H1 (cell line): ENCODE measurements at regions not wholly inside any gene's neighbourhood (a gene's known extent, or its start where the extent isn't known, plus 50 kb on each side); places are given as distances from the start of the nearest gene placed in this dataset.

Experiments
- CTCF ChIA-PET: fragments of 300-600 bp; sonication (Branson Sonifier 250); formaldehyde crosslinking; loops from one replicate; lab custom pipeline; 2021; ENCODE audit not compliant: partially characterized antibody; lab: Charles Lee
- POLR2A ChIA-PET: fragments of 300-600 bp; sonication (Branson Sonifier 250); formaldehyde crosslinking; loops from one replicate; lab custom pipeline; 2021; ENCODE audit warnings: inconsistent platforms; ENCODE audit not compliant: partially characterized antibody; lab: Charles Lee
- DNase-seq, 2 experiments: peaks; one replicate each; pipeline versions ENCODE4 v3.0.0 to v3.0.0-alpha.2; 2010 to 2022; ENCODE audit warnings: low spot score in 2 of 2, low read depth in 1 of 2, mixed read lengths in 1 of 2
- FAIRE-seq: peaks from 2 replicates; lab custom pipeline; 2011; peaks lifted over from hg19 to GRCh38; lab: Jason Lieb, UNC
- H2AFZ ChIP-seq: 2 replicates; pipeline ENCODE4 v1.8.1; 2012; ENCODE audit warnings: low read length, inconsistent platforms
- H2AK5ac ChIP-seq: 2 replicates; pipeline ENCODE4 v1.6.1; 2013; ENCODE audit warnings: low read depth, low read length
- H2BK120ac ChIP-seq: replicated peaks from 2 replicates; pipeline ENCODE3; 2013; ENCODE audit warnings: low read depth, low read length, inconsistent platforms
- H2BK12ac ChIP-seq: 2 replicates; pipeline ENCODE4 v1.6.1; 2013; ENCODE audit warnings: low read depth, low read length
- H2BK15ac ChIP-seq: 2 replicates; pipeline ENCODE4 v1.6.1; 2013; ENCODE audit warnings: low read length
- H2BK20ac ChIP-seq: 2 replicates; pipeline ENCODE4 v1.6.1; 2013; ENCODE audit warnings: low read length
- H2BK5ac ChIP-seq: 2 replicates; pipeline ENCODE4 v1.6.1; 2013; ENCODE audit warnings: low read depth, low read length
- H3K14ac ChIP-seq: 2 replicates; pipeline ENCODE4 v1.6.1; 2013; ENCODE audit warnings: inconsistent platforms; ENCODE audit not compliant: insufficient read length
- H3K18ac ChIP-seq: 2 replicates; pipeline ENCODE4 v1.6.1; 2013; ENCODE audit warnings: low read length; ENCODE audit errors: extremely low read depth
- H3K23ac ChIP-seq: 2 replicates; pipeline ENCODE4 v1.6.1; 2013; ENCODE audit warnings: inconsistent platforms; ENCODE audit not compliant: insufficient read length
- H3K23me2 ChIP-seq: 2 replicates; pipeline ENCODE4 v1.6.1; 2013; ENCODE audit warnings: low read depth, low read length
- H3K27ac ChIP-seq: 2 replicates; pipeline ENCODE4 v1.6.1; 2011; ENCODE audit warnings: low read depth, low read length, inconsistent platforms
- H3K27me3 ChIP-seq, 4 experiments: replicated peaks in 1 of 4; 1 replicate in 1 of 4; 2 replicates in 3 of 4; pipeline versions ENCODE4 v1.6.1 to v1.8.1; 2011 to 2013; ENCODE audit warnings: low read length in 3 of 4, mild to moderate bottlenecking in 3 of 4, inconsistent platforms in 2 of 4, mixed read lengths in 2 of 4, moderate library complexity in 1 of 4; ENCODE audit not compliant: control insufficient read depth in 3 of 4, insufficient read depth in 3 of 4; ENCODE audit errors: extremely low read depth in 1 of 4
- H3K36me3 ChIP-seq, 4 experiments: 2 replicates each; pipeline versions ENCODE4 v1.6.1 to v1.8.1; 2011 to 2013; ENCODE audit warnings: mild to moderate bottlenecking in 4 of 4, low read length in 3 of 4, moderate library complexity in 2 of 4, control low read depth in 1 of 4, inconsistent platforms in 1 of 4; ENCODE audit not compliant: insufficient read depth in 4 of 4, control insufficient read depth in 2 of 4
- H3K4ac ChIP-seq: replicated peaks from 2 replicates; pipeline ENCODE3; 2013; ENCODE audit warnings: low read length, low read depth, mixed read lengths, inconsistent platforms; ENCODE audit not compliant: insufficient read length
- H3K4me1 ChIP-seq, 4 experiments: replicated peaks in 1 of 4; 1 replicate in 1 of 4; 2 replicates in 3 of 4; pipeline versions ENCODE4 v1.6.1 to v1.8.1; 2011 to 2013; ENCODE audit warnings: low read length in 3 of 4, inconsistent platforms in 2 of 4, mixed read lengths in 1 of 4; ENCODE audit not compliant: insufficient read depth in 4 of 4, control insufficient read depth in 3 of 4
- H3K4me2 ChIP-seq, 2 experiments: 2 replicates each; pipeline versions ENCODE4 v1.6.1 to v1.8.1; 2011 to 2013; ENCODE audit warnings: low read depth in 2 of 2, low read length in 2 of 2, control low read depth in 1 of 2, inconsistent platforms in 1 of 2, mild to moderate bottlenecking in 1 of 2; ENCODE audit not compliant: insufficient read depth in 1 of 2
- H3K4me3 ChIP-seq, 4 experiments: fragments of 200-600, 300-600 bp in 1 of 4; sonication (generic), shearing (Covaris generic), sonication (Bioruptor Twin) in 1 of 4; 2 replicates each; pipeline versions ENCODE4 v1.5.1 to v1.8.1; 2011 to 2016; ENCODE audit warnings: low read length in 4 of 4, low read depth in 3 of 4, control low read depth in 2 of 4, inconsistent platforms in 2 of 4, mild to moderate bottlenecking in 2 of 4, mixed read lengths in 1 of 4, moderate library complexity in 1 of 4; ENCODE audit not compliant: insufficient read depth in 2 of 4; ENCODE audit errors: extremely low read depth in 1 of 4
- H3K56ac ChIP-seq: replicated peaks from 2 replicates; pipeline ENCODE3; 2013; ENCODE audit warnings: low read depth, mild to moderate bottlenecking, mixed read lengths, low read length, inconsistent platforms; ENCODE audit not compliant: insufficient read length
- H3K79me1 ChIP-seq: 2 replicates; pipeline ENCODE4 v1.6.1; 2013; ENCODE audit warnings: low read depth, low read length, control low read depth
- H3K79me2 ChIP-seq, 2 experiments: 2 replicates each; pipeline versions ENCODE4 v1.6.1 to v1.8.1; 2012 to 2013; ENCODE audit warnings: low read length in 2 of 2, mild to moderate bottlenecking in 2 of 2, inconsistent platforms in 1 of 2; ENCODE audit not compliant: insufficient read depth in 2 of 2, control insufficient read depth in 1 of 2
- H3K9ac ChIP-seq, 4 experiments: replicated peaks in 1 of 4; 1 replicate in 1 of 4; 2 replicates in 3 of 4; pipeline versions ENCODE4 v1.6.1 to v1.8.1; 2011 to 2013; ENCODE audit warnings: low read depth in 3 of 4, low read length in 3 of 4, control low read depth in 2 of 4, mild to moderate bottlenecking in 2 of 4, moderate library complexity in 2 of 4, inconsistent platforms in 1 of 4; ENCODE audit errors: extremely low read depth in 1 of 4
- H3K9me3 ChIP-seq, 2 experiments: 2 replicates each; pipeline versions ENCODE4 v1.6.1 to v1.8.1; 2012 to 2013; ENCODE audit warnings: mild to moderate bottlenecking in 2 of 2, moderate library complexity in 2 of 2, control low read depth in 1 of 2, inconsistent platforms in 1 of 2, low read depth in 1 of 2, low read length in 1 of 2, mixed read lengths in 1 of 2; ENCODE audit not compliant: insufficient read depth in 2 of 2
- H4K20me1 ChIP-seq, 2 experiments: replicated peaks in 1 of 2; 2 replicates each; pipeline versions ENCODE3 to v1.8.1; 2011 to 2013; ENCODE audit warnings: inconsistent platforms in 2 of 2, low read length in 2 of 2, mild to moderate bottlenecking in 1 of 2; ENCODE audit not compliant: insufficient read depth in 2 of 2, control insufficient read depth in 1 of 2
- H4K5ac ChIP-seq: 2 replicates; pipeline ENCODE4 v1.6.1; 2013; ENCODE audit warnings: low read length, low read depth, mixed read lengths, inconsistent platforms; ENCODE audit not compliant: insufficient read length
- H4K8ac ChIP-seq: 2 replicates; pipeline ENCODE4 v1.8.0; 2013; ENCODE audit warnings: mild to moderate bottlenecking, moderate library complexity, low read length, inconsistent platforms; ENCODE audit not compliant: insufficient read depth; ENCODE audit errors: extremely low read depth
- H4K91ac ChIP-seq: replicated peaks from 2 replicates; pipeline ENCODE3; 2013; ENCODE audit warnings: low read length, mixed read lengths, inconsistent platforms; ENCODE audit not compliant: insufficient read length
- BCL11A ChIP-seq, 2 experiments: IDR thresholded peaks; one replicate each; pipeline ENCODE4 v1.6.1; 2011; ENCODE audit warnings: low read depth in 2 of 2, low read length in 2 of 2, mild to moderate bottlenecking in 2 of 2
- CREB1 ChIP-seq: IDR thresholded peaks from 2 replicates; pipeline ENCODE4 v1.6.1; 2012; ENCODE audit warnings: inconsistent platforms
- EGR1 ChIP-seq: IDR thresholded peaks from 2 replicates; pipeline ENCODE4 v1.6.1; 2011; ENCODE audit warnings: low read depth, low read length, borderline replicate concordance
- EZH2 ChIP-seq: fragments of 200-600 bp; sonication (generic); IDR thresholded peaks from 2 replicates; pipeline ENCODE4 v1.7.1; 2012; ENCODE audit warnings: low read depth, mild to moderate bottlenecking, moderate library complexity, low read length, inconsistent platforms; ENCODE audit not compliant: severe bottlenecking
- HDAC2 ChIP-seq, 2 experiments: fragments of 300-600 bp in 1 of 2; sonication (generic) in 1 of 2; IDR thresholded peaks; 2 replicates each; pipeline ENCODE4 v1.6.1; 2011 to 2012; ENCODE audit warnings: low read depth in 2 of 2, low read length in 2 of 2, mild to moderate bottlenecking in 2 of 2, moderate library complexity in 2 of 2, borderline replicate concordance in 1 of 2, inconsistent platforms in 1 of 2
- JUN ChIP-seq: IDR thresholded peaks from 2 replicates; pipeline ENCODE4 v1.6.1; 2011; ENCODE audit warnings: low read depth, mild to moderate bottlenecking, improper control_type of control experiment, low read length
- JUND ChIP-seq: IDR thresholded peaks from 2 replicates; pipeline ENCODE4 v1.6.1; 2011; ENCODE audit warnings: mild to moderate bottlenecking, improper control_type of control experiment, low read length
- KDM4A ChIP-seq: IDR thresholded peaks from one replicate; pipeline ENCODE4 v1.7.1; 2012; ENCODE audit warnings: low read depth, mild to moderate bottlenecking, moderate library complexity, low read length, inconsistent platforms; ENCODE audit not compliant: severe bottlenecking
- POLR2AphosphoS5 ChIP-seq: IDR thresholded peaks from 2 replicates; pipeline ENCODE4 v1.6.1; 2011; ENCODE audit warnings: low read depth, low read length
- TCF12 ChIP-seq: IDR thresholded peaks from 2 replicates; pipeline ENCODE4 v1.6.1; 2011; ENCODE audit warnings: low read depth, mild to moderate bottlenecking, low read length
- TEAD4 ChIP-seq: IDR thresholded peaks from 2 replicates; pipeline ENCODE4 v1.6.1; 2012; ENCODE audit warnings: low read depth, low read length, inconsistent platforms, mixed read lengths
- WGBS, 2 experiments: shearing (Covaris generic) in 1 of 2; methylation state at CpG; one replicate each; pipeline versions ENCODE4 v1.1.6 to v1.1.7; 2013 to 2015; ENCODE audit warnings: low lambda C conversion rate in 2 of 2, mixed read lengths in 2 of 2, inconsistent platforms in 1 of 2, low coverage in 1 of 2, missing lambda C conversion rate in 1 of 2; ENCODE audit not compliant: insufficient replicate concordance in 2 of 2, insufficient coverage in 1 of 2, insufficient read length in 1 of 2; ENCODE audit errors: extremely low coverage in 1 of 2, missing lambda C conversion rate in 1 of 2; 5-methylcytosine and 5-hydroxymethylcytosine counted together
- TF ChIP-seq, protein P1 (sequence below): IDR thresholded peaks from 2 replicates; pipeline ENCODE4 v1.6.1; 2012; ENCODE audit warnings: inconsistent platforms

DNA sequence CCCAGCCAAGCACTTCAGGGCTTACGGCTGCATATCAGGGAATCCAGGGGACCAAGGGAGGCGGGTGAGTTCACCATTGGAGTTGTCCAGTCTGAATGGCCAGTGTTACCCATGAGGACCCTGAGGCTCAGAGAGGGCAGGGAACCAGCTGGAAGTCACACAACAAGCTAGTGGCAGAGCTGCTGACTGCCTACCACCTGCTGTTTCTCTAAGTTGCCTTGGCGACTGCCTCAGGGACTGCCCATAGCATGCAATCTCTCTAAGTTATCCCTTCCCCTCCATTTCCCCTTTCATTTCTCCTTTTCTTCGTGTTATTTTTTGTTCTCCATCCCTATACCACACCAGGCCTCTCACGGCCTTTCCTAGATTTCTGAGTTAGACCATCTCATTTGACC lies 71.8 kb upstream of the SIRPA start:
- no peak overlapping the region for H3K4ac ChIP-seq
- H3K9me3 ChIP-seq = no peaks in the 10 kb centered on the region
- no peaks in the 10 kb centered on the region for H3K79me1 ChIP-seq
- no peak overlapping the region for H2BK5ac ChIP-seq
- no peak overlapping the region for H3K27ac ChIP-seq
- no peak overlapping the region for H3K56ac ChIP-seq
- FAIRE-seq (no peak), DNase-seq (no peak)
- no peak overlapping the region for H2AK5ac ChIP-seq
- H2BK20ac ChIP-seq = no peak overlapping the region
- H4K5ac ChIP-seq = no peak overlapping the region
- H2AFZ ChIP-seq = no peak overlapping the region
- H3K27me3 ChIP-seq = no peaks in the 10 kb centered on the region; a peak in 1 of 7 replicates
- H2BK15ac ChIP-seq = no peak overlapping the region
- POLR2A ChIA-PET = interaction anchor here (0.6 kb wide), 1 partner anchor 157 kb away, joined by 4 read pairs; no protein-coding TSS in a partner anchor
- no peak overlapping the region for H4K8ac ChIP-seq
- no peak overlapping the region for H3K4me2 ChIP-seq
- no peaks in the 10 kb centered on the region for H3K79me2 ChIP-seq
- H2BK120ac ChIP-seq = no peak overlapping the region
- no peak overlapping the region for H3K23ac ChIP-seq
- no peak overlapping the region for H4K91ac ChIP-seq
- H3K23me2 ChIP-seq = peaks cover 2% of the 10 kb centered on the region; the same call in 1 of the 2 replicates
- no peak overlapping the region for H3K18ac ChIP-seq
- H3K36me3 ChIP-seq = no peaks in the 10 kb centered on the region
- H3K4me3 ChIP-seq = no peak overlapping the region
- 95% methylated on average over 5 of the region's 5 CpGs; no CpG with 5 or more reads in 1 of the 2 experiments for WGBS, 2 experiments
- no peak overlapping the region for H3K14ac ChIP-seq
- H3K4me1 ChIP-seq = peaks cover 4 to 17% (median 12%) of the 10 kb centered on the region in 4 experiments
- no peak overlapping the region for H3K9ac ChIP-seq
- CTCF ChIA-PET = interaction anchor here (1.8 to 4.0 kb wide), 3 partner anchors 11 to 56 kb away, joined by 7 to 21 read pairs (median 7); no protein-coding TSS in a partner anchor
- no peak overlapping the region for H2BK12ac ChIP-seq
- no peaks in the 10 kb centered on the region for H4K20me1 ChIP-seq
- no peak for TF ChIP-seq TEAD4
- no peak for TF ChIP-seq JUN
- TF ChIP-seq KDM4A = no peak
- TF ChIP-seq TCF12 = no peak
- TF ChIP-seq EGR1 = no peak
- no peak for TF ChIP-seq POLR2AphosphoS5
- no peak for TF ChIP-seq EZH2
- TF ChIP-seq BCL11A (IDR thresholded peaks at IDR 0.05; ENCODE audit: low read depth in 2 of 2, low read length in 2 of 2) = no peak
- no peak for TF ChIP-seq JUND
- TF ChIP-seq HDAC2 (IDR thresholded peaks at IDR 0.05; ENCODE audit: borderline replicate concordance in 1 of 2, low read depth in 2 of 2, low read length in 2 of 2) = no peak
- TF ChIP-seq CREB1 = no peak
- TF ChIP-seq, protein P1, sequence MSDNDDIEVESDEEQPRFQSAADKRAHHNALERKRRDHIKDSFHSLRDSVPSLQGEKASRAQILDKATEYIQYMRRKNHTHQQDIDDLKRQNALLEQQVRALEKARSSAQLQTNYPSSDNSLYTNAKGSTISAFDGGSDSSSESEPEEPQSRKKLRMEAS = no peak
- TF ChIP-seq, all 59 proteins: peak for 0
